Fibroblast of pulmonary artery (primary cell): ENCODE measurements at regions not wholly inside any gene's neighbourhood (a gene's known extent, or its start where the extent isn't known, plus 50 kb on each side); places are given as distances from the start of the nearest gene placed in this dataset.

Source experiments
- DNase-seq: peaks from one replicate; pipeline ENCODE4 v3.0.0-alpha.2; 2010; ENCODE audit warnings: low read depth
- H3K4me3 ChIP-seq: replicated peaks from 2 replicates; pipeline ENCODE4 v1.5.1; 2011; ENCODE audit warnings: low read depth, mild to moderate bottlenecking, control low read depth, low read length, moderate library complexity
- TF ChIP-seq, protein P1 (sequence below): IDR thresholded peaks from 2 replicates; pipeline ENCODE4 v1.5.1; 2011; ENCODE audit warnings: mild to moderate bottlenecking, control low read depth, low read length, inconsistent platforms; ENCODE audit errors: missing control alignments

DNA sequence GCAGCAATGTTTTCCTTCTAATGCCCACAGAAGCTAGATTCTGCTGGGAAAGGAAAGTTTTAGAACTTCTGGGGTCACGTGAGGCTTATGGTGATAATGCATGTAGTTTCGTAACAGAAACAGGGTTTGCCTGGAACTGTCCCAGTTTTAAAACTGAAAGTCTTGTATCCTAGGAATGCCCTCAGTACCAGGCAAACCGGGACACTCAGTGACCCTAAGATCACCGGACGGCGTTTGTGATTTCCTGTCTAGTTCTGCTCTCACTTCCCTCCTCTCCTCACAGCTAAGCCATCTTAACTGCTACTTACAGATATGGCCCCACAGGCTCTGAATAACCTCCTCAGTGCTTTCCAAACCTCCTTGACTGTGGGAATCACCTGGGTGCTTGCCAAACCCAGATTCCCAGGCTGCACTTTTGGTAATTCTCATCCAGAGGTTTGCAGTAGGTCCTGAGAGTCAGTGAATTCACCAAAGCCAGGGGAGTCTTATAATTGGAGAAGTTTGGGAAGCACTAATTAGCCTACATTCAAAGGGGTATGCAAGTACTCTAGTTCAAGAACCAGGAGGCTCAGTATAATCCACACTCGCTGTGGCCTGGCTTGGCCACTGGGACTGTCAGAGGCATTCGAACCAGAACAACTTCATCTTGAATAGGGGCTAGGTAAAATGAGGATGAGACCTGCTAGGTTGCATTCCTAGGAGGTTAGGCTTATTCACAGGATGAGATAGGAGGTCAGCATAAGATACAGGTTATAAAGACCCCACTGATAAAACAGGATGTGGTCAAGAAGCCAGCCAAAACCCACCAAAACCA lies 231.6 kb upstream of the MYLIP start:
- peak overlapping the region; percentile 6 for H3K4me3 ChIP-seq
- DNase-seq, result peak; percentile 88
- TF ChIP-seq, protein P1, sequence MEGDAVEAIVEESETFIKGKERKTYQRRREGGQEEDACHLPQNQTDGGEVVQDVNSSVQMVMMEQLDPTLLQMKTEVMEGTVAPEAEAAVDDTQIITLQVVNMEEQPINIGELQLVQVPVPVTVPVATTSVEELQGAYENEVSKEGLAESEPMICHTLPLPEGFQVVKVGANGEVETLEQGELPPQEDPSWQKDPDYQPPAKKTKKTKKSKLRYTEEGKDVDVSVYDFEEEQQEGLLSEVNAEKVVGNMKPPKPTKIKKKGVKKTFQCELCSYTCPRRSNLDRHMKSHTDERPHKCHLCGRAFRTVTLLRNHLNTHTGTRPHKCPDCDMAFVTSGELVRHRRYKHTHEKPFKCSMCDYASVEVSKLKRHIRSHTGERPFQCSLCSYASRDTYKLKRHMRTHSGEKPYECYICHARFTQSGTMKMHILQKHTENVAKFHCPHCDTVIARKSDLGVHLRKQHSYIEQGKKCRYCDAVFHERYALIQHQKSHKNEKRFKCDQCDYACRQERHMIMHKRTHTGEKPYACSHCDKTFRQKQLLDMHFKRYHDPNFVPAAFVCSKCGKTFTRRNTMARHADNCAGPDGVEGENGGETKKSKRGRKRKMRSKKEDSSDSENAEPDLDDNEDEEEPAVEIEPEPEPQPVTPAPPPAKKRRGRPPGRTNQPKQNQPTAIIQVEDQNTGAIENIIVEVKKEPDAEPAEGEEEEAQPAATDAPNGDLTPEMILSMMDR, result no peak

DNA sequence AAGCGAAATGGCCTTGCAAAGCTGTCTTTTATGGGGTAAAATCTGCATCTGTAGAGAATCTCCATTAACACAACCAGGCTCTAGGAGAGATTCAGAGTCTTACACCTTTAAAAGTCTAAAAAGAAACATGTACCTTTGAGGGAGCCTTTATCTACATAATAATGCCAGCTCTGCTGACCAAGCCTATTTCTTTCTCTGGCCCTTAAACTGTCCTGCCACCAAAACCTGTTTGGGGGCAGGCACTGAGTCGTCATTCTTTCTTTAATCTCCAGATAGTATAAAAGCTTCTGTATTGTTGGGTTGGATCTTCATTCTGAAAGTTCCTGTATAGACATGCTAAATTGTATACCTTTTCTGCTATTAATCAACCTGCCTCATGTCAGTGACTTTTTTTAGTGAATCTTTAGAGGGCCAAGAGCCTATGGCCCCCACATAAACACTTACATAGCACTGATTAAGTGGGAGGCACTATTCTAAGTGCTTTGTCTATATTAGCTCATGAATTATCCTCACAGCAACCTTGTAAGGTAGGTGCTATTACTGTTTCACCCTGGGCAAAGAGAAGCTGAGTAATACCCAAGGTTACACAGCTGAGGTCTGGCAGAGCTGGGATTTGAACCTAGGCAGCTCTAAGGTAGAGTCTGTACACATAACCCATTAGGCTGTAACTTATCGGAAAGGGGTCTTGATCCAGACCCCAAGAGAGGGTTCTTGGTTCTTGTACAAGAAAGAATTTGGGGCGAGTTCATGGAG lies 232.3 kb upstream of the DTNBP1 start:
- no peak overlapping the region for H3K4me3 ChIP-seq
- TF ChIP-seq, protein P1, result no peak
- no peak for DNase-seq

DNA sequence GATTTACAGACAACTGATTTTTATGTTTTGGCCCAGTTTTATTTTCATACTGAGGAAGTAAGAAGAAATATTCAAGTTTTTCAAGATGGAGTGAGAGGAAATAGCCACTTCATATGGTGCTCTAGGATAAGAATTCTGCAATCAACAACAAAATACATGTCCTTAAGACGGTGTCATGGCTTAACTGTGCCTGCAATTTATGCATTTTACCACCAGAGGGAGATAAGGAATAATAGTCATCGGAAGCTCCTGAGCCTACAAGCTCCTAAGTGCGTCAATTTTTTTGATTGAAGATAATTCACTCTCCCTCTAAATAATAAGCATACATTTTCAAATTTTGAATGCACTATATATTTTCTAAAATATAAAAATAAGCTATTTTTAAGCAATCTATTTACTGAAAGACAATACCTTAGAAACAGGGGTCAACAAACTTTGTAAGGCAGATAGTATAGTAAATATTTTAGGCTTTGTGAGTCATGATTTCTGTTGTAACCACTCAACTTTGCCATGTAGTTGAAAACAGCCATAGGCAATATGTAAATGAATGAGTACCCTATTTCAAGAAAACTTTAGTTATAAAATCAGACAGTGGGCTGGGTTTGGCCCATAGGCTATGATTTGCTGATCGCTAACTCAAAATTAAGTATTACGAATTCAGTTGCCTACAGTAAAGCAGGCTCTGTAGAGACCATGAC lies 230.9 kb upstream of the DTNBP1 start:
- H3K4me3 ChIP-seq, result no peak overlapping the region
- peak; percentile 50 for DNase-seq
- TF ChIP-seq, protein P1, result peak; percentile 45

DNA sequence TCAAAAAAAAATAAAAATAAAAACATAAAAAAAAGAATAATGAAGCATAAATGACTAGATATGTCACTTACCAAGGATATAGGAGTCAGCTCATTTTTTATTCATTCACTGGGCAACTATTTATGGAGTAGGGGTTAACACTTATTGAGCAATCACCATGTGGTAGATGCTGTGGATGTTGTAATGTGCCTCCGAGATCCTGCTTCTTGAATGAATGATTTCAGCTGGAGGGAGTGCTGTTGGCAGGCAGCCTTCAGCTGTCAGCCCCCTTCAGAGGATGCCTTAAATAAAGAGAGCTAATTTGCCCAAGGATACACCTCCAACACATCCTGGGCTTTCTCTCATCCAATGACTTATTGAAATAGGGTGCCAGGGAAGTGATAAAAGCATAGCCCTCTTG lies 229.5 kb upstream of the DTNBP1 start:
- H3K4me3 ChIP-seq, result no peak overlapping the region
- peak; percentile 87 for DNase-seq
- TF ChIP-seq, protein P1, result no peak

DNA sequence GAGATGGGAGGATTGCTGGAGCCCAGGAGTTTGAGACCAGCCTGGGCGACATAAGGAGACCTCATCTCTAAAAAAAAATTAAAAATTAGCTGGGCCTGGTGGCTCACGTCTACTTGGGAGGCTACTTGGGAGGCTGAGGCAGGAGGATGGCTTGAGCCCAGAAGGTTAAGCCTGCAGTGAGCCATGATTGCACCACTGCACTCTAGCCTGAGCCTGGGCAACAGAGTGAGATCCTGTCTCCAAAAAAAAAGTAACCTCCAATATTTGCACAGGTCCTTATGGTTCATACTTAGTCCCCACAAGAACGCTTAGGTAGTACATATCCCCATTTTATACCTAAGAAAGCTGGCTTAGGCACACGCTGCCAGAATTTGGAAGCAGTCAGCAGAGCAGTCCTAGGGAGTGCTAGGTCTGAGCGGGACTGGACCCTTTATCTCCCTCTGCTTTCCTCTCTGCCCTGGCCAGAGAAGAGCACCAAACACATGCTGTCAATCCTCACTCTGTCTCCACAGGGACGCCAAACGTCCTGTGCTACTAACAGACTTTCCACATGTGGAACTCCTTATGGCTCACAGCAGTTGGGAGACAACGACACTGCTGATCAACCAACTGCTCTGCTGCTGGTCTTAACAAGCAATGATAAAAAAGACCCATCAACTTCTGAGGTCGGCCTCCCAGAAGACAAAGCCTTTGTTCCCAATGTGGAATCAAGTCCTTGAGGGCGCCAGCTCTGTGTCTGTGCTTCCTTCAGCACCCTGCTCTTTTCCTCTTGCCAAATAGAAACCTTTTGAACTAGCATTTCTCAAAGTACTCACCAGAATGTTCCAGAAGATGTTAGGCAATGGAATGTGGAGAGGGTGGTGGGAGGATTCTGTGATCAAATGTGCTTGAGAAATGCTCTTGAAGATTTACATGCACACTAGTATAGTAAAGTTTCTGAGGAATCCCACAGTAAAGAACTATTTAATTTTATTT lies 226.3 kb upstream of the DTNBP1 start:
- DNase-seq, result peak; percentile 84
- TF ChIP-seq, protein P1, result no peak
- H3K4me3 ChIP-seq, result no peak overlapping the region
